Gastroesophageal sphincter (tissue), 4 donors: ENCODE measurements at regions not wholly inside any gene's neighbourhood (a gene's known extent, or its start where the extent isn't known, plus 50 kb on each side); places are given as distances from the start of the nearest gene placed in this dataset.

Experiments
- ATAC-seq: fragments of 150-250 bp; one replicate; pipeline ENCODE4 v1.9.1; 2016; ENCODE audit warnings: mild to moderate bottlenecking, moderate library complexity
- H3K27ac ChIP-seq, 4 donors: fragments of 200-600 bp; sonication (generic) in 3 of 4; 1 replicate in 3 of 4; 2 replicates in 1 of 4; pipeline ENCODE4 v1.5.1; 2016 to 2019
- H3K27me3 ChIP-seq: fragments of 200-600 bp; sonication (generic); one replicate; pipeline ENCODE4 v1.5.1; 2019
- H3K36me3 ChIP-seq, 2 donors: fragments of 200-600 bp; sonication (generic); one replicate each; pipeline ENCODE4 v1.5.1; 2019; ENCODE audit warnings: control low read depth in 1 of 2
- H3K4me1 ChIP-seq, 3 donors: fragments of 200-600 bp; sonication (generic); 1 replicate in 2 of 3; 2 replicates in 1 of 3; pipeline ENCODE4 v1.5.1; 2016 to 2019; ENCODE audit warnings: control low read depth in 2 of 3
- H3K4me3 ChIP-seq, 2 donors: fragments of 200-600 bp; sonication (generic); one replicate each; pipeline ENCODE4 v1.5.1; 2019; ENCODE audit warnings: mild to moderate bottlenecking in 1 of 2, moderate library complexity in 1 of 2
- H3K9me3 ChIP-seq, 3 donors: fragments of 200-600 bp; sonication (generic); one replicate each; pipeline ENCODE4 v1.5.1; 2017 to 2019; ENCODE audit warnings: control low read depth in 2 of 3
- EP300 ChIP-seq: sonication (generic); formaldehyde crosslinking; IDR thresholded peaks from one replicate; pipeline ENCODE4 v1.6.1; 2017; ENCODE audit warnings: antibody characterized with exemption, mild to moderate bottlenecking
- POLR2A ChIP-seq, 2 donors: fragments of 450-650 bp; IDR thresholded peaks; one replicate each; pipeline ENCODE4 v1.6.1; 2017; ENCODE audit warnings: antibody characterized with exemption in 2 of 2, mild to moderate bottlenecking in 2 of 2, moderate library complexity in 1 of 2
- POLR2AphosphoS5 ChIP-seq: sonication (generic); formaldehyde crosslinking; IDR thresholded peaks from one replicate; pipeline ENCODE4 v1.6.1; 2017; ENCODE audit warnings: antibody characterized with exemption
- WGBS, 2 donors: methylation state at CpG; one replicate each; pipeline ENCODE4 v1.1.5; 2018; ENCODE audit warnings: low coverage in 1 of 2; 5-methylcytosine and 5-hydroxymethylcytosine counted together
- TF ChIP-seq, protein P1 (sequence below), 4 experiments: fragments of 200-600 bp in 2 of 4; fragments of 450-650 bp in 2 of 4; sonication (generic) in 1 of 4; IDR thresholded peaks; one replicate each; pipeline ENCODE4 v1.5.1; 2017 to 2019; ENCODE audit warnings: antibody characterized with exemption in 4 of 4, mild to moderate bottlenecking in 2 of 4, moderate library complexity in 2 of 4

DNA sequence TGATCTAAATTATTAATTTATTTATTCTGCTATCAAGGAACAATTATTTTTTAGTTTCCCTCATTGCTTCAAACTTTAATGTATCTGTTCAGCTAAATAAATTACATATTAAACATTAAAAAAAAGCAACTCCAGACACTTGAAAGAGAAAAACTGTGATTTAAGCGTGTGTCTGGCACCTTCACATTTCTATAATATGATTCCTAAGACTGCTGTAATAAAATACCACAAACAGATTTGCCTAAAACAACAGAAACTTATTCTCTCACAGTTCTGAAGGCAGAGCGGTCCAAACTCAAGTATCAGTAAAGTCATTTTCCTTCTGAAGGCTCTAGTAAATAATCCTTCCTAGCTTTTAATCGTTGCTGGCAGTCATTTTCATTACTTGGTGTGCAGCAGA lies 580.4 kb upstream of the KCND2 start:
- Histone ChIP-seq H3K9me3 (peaks cover 0 to 3% (median 0%) of the 10 kb centered on the region in 3 donors), H3K4me1 (no peaks in the 10 kb centered on the region), H3K27me3 (no peaks in the 10 kb centered on the region), H3K27ac (no peak overlapping the region), H3K36me3 (no peaks in the 10 kb centered on the region), H3K4me3 (no peak overlapping the region)
- no peak for TF ChIP-seq POLR2AphosphoS5
- 46 to 56% methylated on average over 3 of the region's 3 CpGs for WGBS, 2 donors
- ATAC-seq, result no peak

DNA sequence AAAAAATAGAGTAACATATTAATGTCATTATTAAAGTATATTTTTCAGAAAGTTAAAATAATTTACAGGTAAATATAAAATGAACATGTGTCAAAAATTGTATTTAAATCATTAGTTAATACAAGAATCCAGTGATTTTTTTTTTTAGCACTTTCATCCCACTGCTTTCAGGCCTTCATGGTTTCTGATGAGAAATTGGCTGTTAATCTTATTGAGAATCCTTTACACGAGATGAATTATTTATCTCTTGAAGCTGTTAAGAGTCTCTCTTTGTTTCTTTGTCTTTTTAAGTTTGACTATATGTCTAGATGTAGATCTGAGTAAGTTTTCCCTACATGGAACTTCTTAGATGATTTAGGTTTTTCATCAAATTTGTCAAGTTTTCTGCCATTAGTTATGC lies 578.5 kb upstream of the KCND2 start:
- Histone ChIP-seq H3K4me3 (no peak overlapping the region), H3K27ac (no peak overlapping the region), H3K36me3 (no peaks in the 10 kb centered on the region), H3K9me3 (peaks cover 0 to 3% (median 0%) of the 10 kb centered on the region in 3 donors), H3K4me1 (no peaks in the 10 kb centered on the region), H3K27me3 (no peaks in the 10 kb centered on the region)
- ATAC-seq, result no peak
- TF ChIP-seq, protein P1, sequence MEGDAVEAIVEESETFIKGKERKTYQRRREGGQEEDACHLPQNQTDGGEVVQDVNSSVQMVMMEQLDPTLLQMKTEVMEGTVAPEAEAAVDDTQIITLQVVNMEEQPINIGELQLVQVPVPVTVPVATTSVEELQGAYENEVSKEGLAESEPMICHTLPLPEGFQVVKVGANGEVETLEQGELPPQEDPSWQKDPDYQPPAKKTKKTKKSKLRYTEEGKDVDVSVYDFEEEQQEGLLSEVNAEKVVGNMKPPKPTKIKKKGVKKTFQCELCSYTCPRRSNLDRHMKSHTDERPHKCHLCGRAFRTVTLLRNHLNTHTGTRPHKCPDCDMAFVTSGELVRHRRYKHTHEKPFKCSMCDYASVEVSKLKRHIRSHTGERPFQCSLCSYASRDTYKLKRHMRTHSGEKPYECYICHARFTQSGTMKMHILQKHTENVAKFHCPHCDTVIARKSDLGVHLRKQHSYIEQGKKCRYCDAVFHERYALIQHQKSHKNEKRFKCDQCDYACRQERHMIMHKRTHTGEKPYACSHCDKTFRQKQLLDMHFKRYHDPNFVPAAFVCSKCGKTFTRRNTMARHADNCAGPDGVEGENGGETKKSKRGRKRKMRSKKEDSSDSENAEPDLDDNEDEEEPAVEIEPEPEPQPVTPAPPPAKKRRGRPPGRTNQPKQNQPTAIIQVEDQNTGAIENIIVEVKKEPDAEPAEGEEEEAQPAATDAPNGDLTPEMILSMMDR (IDR thresholded peaks at IDR 0.05), result no peak
- TF ChIP-seq POLR2A (IDR thresholded peaks at IDR 0.05), result no peak
- no peak for TF ChIP-seq EP300
- 25 to 46% methylated on average over 1 of the region's 1 CpG for WGBS, 2 donors

DNA sequence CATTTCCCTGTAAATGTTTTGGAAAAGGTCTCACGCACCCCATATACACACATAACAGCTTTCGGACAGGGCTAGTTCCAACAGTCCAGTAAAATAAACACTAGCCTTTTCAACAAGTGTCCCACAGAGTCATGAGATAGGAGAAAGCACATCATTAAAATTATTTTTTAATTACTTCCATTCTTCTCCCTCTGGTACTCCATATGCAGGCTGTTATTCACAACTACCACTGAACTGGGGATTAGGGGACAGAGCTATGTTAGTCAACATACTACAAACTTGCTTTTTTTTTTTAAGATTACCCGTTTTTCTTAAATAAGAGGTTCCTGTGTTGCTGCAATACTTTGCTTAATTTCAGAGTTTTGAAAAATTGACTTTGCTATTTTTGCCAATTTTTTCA lies 576.6 kb upstream of the KCND2 start:
- 22 to 48% methylated on average over 3 of the region's 3 CpGs for WGBS, 2 donors
- Histone ChIP-seq H3K27me3 (no peaks in the 10 kb centered on the region), H3K36me3 (no peaks in the 10 kb centered on the region), H3K27ac (no peak overlapping the region), H3K4me3 (no peak overlapping the region), H3K9me3 (peaks cover 0 to 3% (median 0%) of the 10 kb centered on the region in 3 donors), H3K4me1 (no peaks in the 10 kb centered on the region)
- TF ChIP-seq EP300 (no peak), POLR2A (IDR thresholded peaks at IDR 0.05) (no peak), POLR2AphosphoS5 (no peak)
- TF ChIP-seq, protein P1 (IDR thresholded peaks at IDR 0.05), result no peak
- no peak for ATAC-seq

DNA sequence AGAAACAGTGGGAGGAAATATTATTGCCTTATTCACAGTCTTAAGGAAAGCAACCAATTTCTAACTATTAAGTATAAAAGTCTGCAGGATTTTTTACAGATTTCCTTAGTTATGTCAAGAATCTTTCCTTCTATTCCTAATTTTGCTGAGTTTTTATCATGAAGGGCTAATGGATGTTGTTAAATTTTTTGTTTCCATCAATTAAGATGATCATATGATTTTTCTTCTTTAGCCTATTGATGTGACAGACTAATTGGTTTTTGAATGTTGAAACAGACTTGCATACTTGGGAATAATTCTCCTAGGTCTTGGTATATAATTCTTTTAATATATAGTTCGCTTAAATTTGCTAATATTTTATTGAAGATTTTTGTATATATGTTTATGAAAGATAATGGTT lies 569.1 kb upstream of the KCND2 start:
- no peak overlapping the region for H3K27ac ChIP-seq
- H3K27me3 ChIP-seq, result no peaks in the 10 kb centered on the region
- H3K9me3 ChIP-seq, result no peaks in the 10 kb centered on the region
- no peak for TF ChIP-seq POLR2AphosphoS5
- TF ChIP-seq, protein P1 (IDR thresholded peaks at IDR 0.05), result no peak
- no peak for TF ChIP-seq EP300
- no peak for TF ChIP-seq POLR2A (IDR thresholded peaks at IDR 0.05)
- no peak overlapping the region for H3K4me3 ChIP-seq
- H3K36me3 ChIP-seq, result no peaks in the 10 kb centered on the region
- 100% methylated on average over 1 of the region's 1 CpG for WGBS, 2 donors
- no peaks in the 10 kb centered on the region for H3K4me1 ChIP-seq
- ATAC-seq, result no peak

DNA sequence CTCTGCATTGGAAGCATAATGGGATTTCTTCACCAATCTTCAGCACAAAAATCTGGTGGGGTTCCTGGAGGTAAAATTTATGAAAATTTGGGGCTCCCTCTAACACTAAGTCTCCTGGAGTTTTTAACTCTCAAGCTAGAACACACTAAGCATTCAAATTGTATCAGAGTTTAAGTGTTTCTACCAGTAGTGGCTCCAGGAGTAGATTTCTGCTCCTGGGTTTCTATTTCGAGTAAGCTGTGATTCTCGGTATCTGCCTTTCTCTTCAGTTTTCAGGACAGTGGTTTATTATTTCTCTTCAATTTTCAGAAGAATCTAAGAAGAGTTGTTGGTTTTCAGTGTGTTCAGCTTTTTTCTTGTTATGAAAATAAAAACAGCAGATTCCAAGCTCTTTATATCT lies 566.4 kb upstream of the KCND2 start:
- H3K4me1 ChIP-seq, result no peaks in the 10 kb centered on the region
- H3K4me3 ChIP-seq, result no peak overlapping the region
- no peaks in the 10 kb centered on the region for H3K9me3 ChIP-seq
- H3K27ac ChIP-seq, result no peak overlapping the region
- no peaks in the 10 kb centered on the region for H3K36me3 ChIP-seq
- WGBS, 2 donors, result 74% methylated on average over 2 of the region's 2 CpGs; no CpG with 5 or more reads in 1 of the 2 donors
- H3K27me3 ChIP-seq, result no peaks in the 10 kb centered on the region
- ATAC-seq, result no peak
- TF ChIP-seq POLR2A (IDR thresholded peaks at IDR 0.05), result no peak
- TF ChIP-seq, protein P1 (IDR thresholded peaks at IDR 0.05), result no peak
- no peak for TF ChIP-seq EP300
- no peak for TF ChIP-seq POLR2AphosphoS5

DNA sequence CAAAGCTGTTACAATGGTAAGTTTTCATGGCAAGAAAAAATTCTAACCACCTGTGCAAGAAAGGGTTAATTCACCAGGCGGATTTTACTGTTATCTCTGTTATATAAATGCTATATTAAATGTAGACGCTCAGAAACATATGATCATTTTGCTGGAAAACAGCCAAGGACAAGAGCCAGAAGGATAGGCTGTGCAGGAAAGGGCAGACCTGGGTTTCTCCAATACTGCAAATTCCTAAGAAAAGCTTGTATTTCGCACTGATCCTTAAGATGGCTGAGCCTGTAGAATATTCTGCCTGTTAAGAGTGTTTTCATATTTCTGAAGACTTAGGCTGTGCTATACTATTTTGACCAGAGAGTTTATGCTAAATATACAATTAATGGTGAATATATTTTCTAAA lies 564.1 kb upstream of the KCND2 start:
- H3K36me3 ChIP-seq, result no peaks in the 10 kb centered on the region
- H3K4me3 ChIP-seq, result no peak overlapping the region
- H3K4me1 ChIP-seq, result no peaks in the 10 kb centered on the region
- no peaks in the 10 kb centered on the region for H3K9me3 ChIP-seq
- H3K27ac ChIP-seq, result no peak overlapping the region
- no peak for TF ChIP-seq EP300
- TF ChIP-seq POLR2AphosphoS5, result no peak
- TF ChIP-seq, protein P1 (IDR thresholded peaks at IDR 0.05), result no peak
- no peak for TF ChIP-seq POLR2A (IDR thresholded peaks at IDR 0.05)
- 5 to 9% methylated on average over 3 of the region's 3 CpGs for WGBS, 2 donors
- no peaks in the 10 kb centered on the region for H3K27me3 ChIP-seq
- no peak for ATAC-seq
